H1 (cell line): ENCODE measurements at regions not wholly inside any gene's neighbourhood (a gene's known extent, or its start where the extent isn't known, plus 50 kb on each side); places are given as distances from the start of the nearest gene placed in this dataset.

Experiments used
- ATF2 ChIP-seq: IDR thresholded peaks from 2 replicates; pipeline ENCODE4 v1.6.1; 2012; ENCODE audit warnings: low read length, inconsistent platforms
- BRCA1 ChIP-seq: IDR thresholded peaks from 2 replicates; pipeline ENCODE4 v1.6.1; 2012; ENCODE audit warnings: low read depth, low read length, improper control_type of control experiment
- GTF2F1 ChIP-seq: IDR thresholded peaks from 2 replicates; pipeline ENCODE4 v1.6.1; 2012; ENCODE audit warnings: low read depth, low read length, improper control_type of control experiment, borderline replicate concordance
- POLR2AphosphoS5 ChIP-seq: IDR thresholded peaks from 2 replicates; pipeline ENCODE4 v1.6.1; 2011; ENCODE audit warnings: low read depth, low read length
- RXRA ChIP-seq: IDR thresholded peaks from 2 replicates; pipeline ENCODE4 v1.6.1; 2011; ENCODE audit warnings: low read depth, mild to moderate bottlenecking, low read length, moderate library complexity; ENCODE audit not compliant: insufficient read depth
- TF ChIP-seq, protein P1 (sequence below), 3 experiments: IDR thresholded peaks; 1 replicate in 2 of 3; 2 replicates in 1 of 3; pipeline versions ENCODE4 v1.5.1 to v1.6.1; 2011; ENCODE audit warnings: low read length in 3 of 3, mild to moderate bottlenecking in 3 of 3, inconsistent platforms in 2 of 3, low read depth in 1 of 3, moderate library complexity in 1 of 3; ENCODE audit not compliant: insufficient read depth in 1 of 3; ENCODE audit errors: control extremely low read depth in 1 of 3

DNA sequence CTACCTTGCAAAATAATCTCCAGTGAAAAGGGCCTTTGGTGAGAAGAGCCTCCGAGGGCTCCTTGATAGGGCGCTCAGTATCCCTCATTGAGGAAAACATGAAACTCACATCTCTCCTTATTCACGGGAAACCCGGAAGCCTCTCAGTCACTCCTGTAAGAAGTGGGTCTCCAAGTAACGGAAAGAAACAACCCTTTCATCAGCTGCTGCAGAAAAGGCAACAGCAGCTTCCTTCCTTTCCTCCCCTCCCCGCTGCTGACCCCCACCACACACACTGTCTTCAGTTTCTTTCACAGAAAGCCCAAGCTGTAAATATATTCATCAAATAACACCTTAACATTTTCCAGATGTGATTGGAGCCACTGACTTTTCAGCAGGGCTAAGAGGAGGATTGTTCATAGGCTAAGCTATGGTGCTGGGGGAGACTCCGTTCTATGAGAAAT, 81.4 kb downstream of the C9orf152 start (continued):
- TF ChIP-seq ATF2 (no peak), GTF2F1 (no peak), POLR2AphosphoS5 (no peak), BRCA1 (no peak), RXRA (no peak)
- TF ChIP-seq, protein P1, sequence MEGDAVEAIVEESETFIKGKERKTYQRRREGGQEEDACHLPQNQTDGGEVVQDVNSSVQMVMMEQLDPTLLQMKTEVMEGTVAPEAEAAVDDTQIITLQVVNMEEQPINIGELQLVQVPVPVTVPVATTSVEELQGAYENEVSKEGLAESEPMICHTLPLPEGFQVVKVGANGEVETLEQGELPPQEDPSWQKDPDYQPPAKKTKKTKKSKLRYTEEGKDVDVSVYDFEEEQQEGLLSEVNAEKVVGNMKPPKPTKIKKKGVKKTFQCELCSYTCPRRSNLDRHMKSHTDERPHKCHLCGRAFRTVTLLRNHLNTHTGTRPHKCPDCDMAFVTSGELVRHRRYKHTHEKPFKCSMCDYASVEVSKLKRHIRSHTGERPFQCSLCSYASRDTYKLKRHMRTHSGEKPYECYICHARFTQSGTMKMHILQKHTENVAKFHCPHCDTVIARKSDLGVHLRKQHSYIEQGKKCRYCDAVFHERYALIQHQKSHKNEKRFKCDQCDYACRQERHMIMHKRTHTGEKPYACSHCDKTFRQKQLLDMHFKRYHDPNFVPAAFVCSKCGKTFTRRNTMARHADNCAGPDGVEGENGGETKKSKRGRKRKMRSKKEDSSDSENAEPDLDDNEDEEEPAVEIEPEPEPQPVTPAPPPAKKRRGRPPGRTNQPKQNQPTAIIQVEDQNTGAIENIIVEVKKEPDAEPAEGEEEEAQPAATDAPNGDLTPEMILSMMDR (IDR thresholded peaks at IDR 0.05; ENCODE audit: control extremely low read depth in 1 of 3, insufficient read depth in 1 of 3, low read depth in 1 of 3, low read length in 3 of 3), result no peak
